Mesendoderm (in vitro differentiated cells): ENCODE measurements at regions not wholly inside any gene's neighbourhood (a gene's known extent, or its start where the extent isn't known, plus 50 kb on each side); places are given as distances from the start of the nearest gene placed in this dataset.

Experiments
- DNase-seq: peaks from one replicate; pipeline ENCODE4 v3.0.0; 2013
- H2AK5ac ChIP-seq: 2 replicates; pipeline ENCODE4 v1.6.1; 2013; ENCODE audit warnings: low read length, inconsistent platforms
- H2BK120ac ChIP-seq: 2 replicates; pipeline ENCODE4 v1.6.1; 2013; ENCODE audit warnings: low read depth, mild to moderate bottlenecking, low read length, moderate library complexity, mixed read lengths
- H2BK15ac ChIP-seq: replicated peaks from 2 replicates; pipeline ENCODE4 v1.6.1; 2013; ENCODE audit warnings: low read depth, mild to moderate bottlenecking, moderate library complexity
- H2BK5ac ChIP-seq: 2 replicates; pipeline ENCODE4 v1.6.1; 2013; ENCODE audit warnings: low read length, inconsistent platforms
- H3K18ac ChIP-seq: 2 replicates; pipeline ENCODE4 v1.6.1; 2013; ENCODE audit warnings: mild to moderate bottlenecking, low read length, mixed read lengths
- H3K23ac ChIP-seq: one replicate; pipeline ENCODE4 v1.6.1; 2013; ENCODE audit warnings: low read length
- H3K27ac ChIP-seq: 2 replicates; pipeline ENCODE4 v1.5.1; 2013; ENCODE audit warnings: low read depth, mild to moderate bottlenecking, inconsistent platforms, low read length, moderate library complexity
- H3K27me3 ChIP-seq: 2 replicates; pipeline ENCODE4 v1.6.1; 2013; ENCODE audit warnings: low read length, control low read depth, mild to moderate bottlenecking, inconsistent platforms; ENCODE audit not compliant: insufficient read depth, poor library complexity
- H3K36me3 ChIP-seq: 2 replicates; pipeline ENCODE4 v1.6.1; 2013; ENCODE audit warnings: low read length, inconsistent platforms; ENCODE audit not compliant: control insufficient read depth, insufficient read depth
- H3K4ac ChIP-seq: one replicate; pipeline ENCODE4 v1.6.1; 2013; ENCODE audit warnings: low read depth, mild to moderate bottlenecking, low read length, moderate library complexity
- H3K4me1 ChIP-seq: 2 replicates; pipeline ENCODE4 v1.6.1; 2013; ENCODE audit warnings: low read depth, low read length, inconsistent platforms; ENCODE audit not compliant: control insufficient read depth
- H3K4me2 ChIP-seq: 2 replicates; pipeline ENCODE4 v1.6.1; 2013; ENCODE audit warnings: low read length
- H3K4me3 ChIP-seq: 2 replicates; pipeline ENCODE4 v1.5.1; 2013; ENCODE audit warnings: mild to moderate bottlenecking, low read length
- H3K56ac ChIP-seq: one replicate; pipeline ENCODE4 v1.6.1; 2013; ENCODE audit warnings: low read length
- H3K79me1 ChIP-seq: 2 replicates; pipeline ENCODE4 v1.6.1; 2013; ENCODE audit warnings: low read length, inconsistent platforms
- H3K79me2 ChIP-seq: 2 replicates; pipeline ENCODE4 v1.6.1; 2013; ENCODE audit warnings: mild to moderate bottlenecking, low read length; ENCODE audit not compliant: control insufficient read depth, insufficient read depth
- H3K9ac ChIP-seq: 2 replicates; pipeline ENCODE4 v1.6.1; 2013; ENCODE audit warnings: low read length, inconsistent platforms
- H4K5ac ChIP-seq: one replicate; pipeline ENCODE4 v1.6.1; 2013; ENCODE audit warnings: low read length
- H4K8ac ChIP-seq: one replicate; pipeline ENCODE4 v1.6.1; 2013; ENCODE audit warnings: low read depth, mild to moderate bottlenecking, control low read depth, low read length, moderate library complexity
- WGBS: extraction: QIAGEN DNeasy Blood & Tissue Kit; methylation state at CpG from one replicate; pipeline ENCODE4 v1.1.7; 2013; ENCODE audit warnings: low lambda C conversion rate, missing lambda C conversion rate; ENCODE audit not compliant: insufficient coverage; ENCODE audit errors: extremely low coverage; 5-methylcytosine and 5-hydroxymethylcytosine counted together

DNA sequence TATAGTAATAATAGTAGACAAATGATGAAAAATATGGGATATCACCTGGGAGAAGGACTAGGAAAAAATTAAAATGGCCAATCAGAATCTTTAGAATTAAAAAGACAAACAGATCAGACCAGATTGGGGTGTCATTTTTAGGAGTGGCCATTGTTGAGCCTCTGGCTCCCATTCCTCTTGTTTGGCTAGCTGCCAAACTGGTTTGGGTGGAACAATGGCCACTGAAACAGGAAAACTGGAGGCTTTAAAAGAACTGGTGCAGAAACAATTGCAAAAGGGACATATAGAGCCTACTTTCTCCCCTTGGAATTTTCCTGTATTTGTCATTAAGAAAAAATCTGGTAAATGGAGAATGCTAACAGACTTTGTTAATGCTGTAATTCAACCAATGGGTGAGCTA, 294.8 kb upstream of the DKK2 start:
- Histone ChIP-seq H3K56ac (no peak overlapping the region), H2BK120ac (no peak overlapping the region), H3K23ac (no peak overlapping the region), H3K9ac (no peak overlapping the region), H2AK5ac (no peak overlapping the region), H3K79me1 (no peaks in the 10 kb centered on the region), H4K5ac (no peak overlapping the region), H3K27me3 (no peaks in the 10 kb centered on the region), H3K4me3 (no peak overlapping the region), H3K79me2 (no peaks in the 10 kb centered on the region), H3K18ac (no peak overlapping the region), H3K36me3 (no peaks in the 10 kb centered on the region), H3K4me2 (no peak overlapping the region), H3K27ac (no peak overlapping the region), H2BK5ac (no peak overlapping the region), H3K4me1 (no peaks in the 10 kb centered on the region), H2BK15ac (no peak overlapping the region), H4K8ac (no peak overlapping the region), H3K4ac (no peak overlapping the region)
- no peak for DNase-seq

DNA sequence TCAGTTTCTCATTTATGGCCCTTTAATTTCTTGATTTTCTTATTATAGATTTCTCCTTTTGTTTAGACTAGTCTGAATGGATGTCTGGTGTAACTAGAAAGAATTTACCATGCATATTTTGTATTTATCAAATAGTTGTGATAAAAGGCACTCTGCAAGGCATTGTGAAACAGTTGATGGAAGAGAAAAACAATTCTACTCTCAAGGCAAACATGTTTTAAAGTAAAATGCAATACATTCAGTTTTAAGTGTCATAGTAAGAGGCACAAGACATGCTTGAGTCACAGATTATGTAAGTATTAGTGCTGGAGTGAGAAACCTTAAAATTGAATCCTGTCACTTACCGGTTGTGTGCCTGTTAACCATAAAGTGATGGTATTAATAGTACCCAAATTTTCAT, 283.3 kb upstream of the DKK2 start:
- DNase-seq = no peak
- no peak overlapping the region for H3K4me3 ChIP-seq
- no CpG with 5 or more reads among the region's 1 CpG for WGBS

DNA sequence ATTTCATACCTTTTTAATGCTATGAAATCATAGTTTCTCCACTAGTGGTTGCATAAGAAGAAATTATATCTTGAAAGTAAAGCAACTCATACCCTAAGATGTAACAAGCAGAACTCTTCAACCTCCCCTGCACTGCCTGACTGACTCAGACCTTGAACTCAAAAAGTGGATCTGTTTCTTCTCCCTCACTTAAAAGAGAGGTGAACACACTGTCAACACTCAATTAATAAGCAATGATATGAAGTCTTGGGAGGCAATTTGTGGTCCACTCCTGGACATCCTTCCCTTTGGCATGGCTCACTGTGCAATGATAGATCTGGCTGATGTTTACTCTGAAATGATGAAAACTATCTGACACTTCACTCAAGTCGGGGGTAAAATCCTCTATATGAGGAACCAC, 282.0 kb upstream of the DKK2 start:
- H3K56ac ChIP-seq = no peak overlapping the region
- no peak overlapping the region for H2BK120ac ChIP-seq
- no peaks in the 10 kb centered on the region for H3K4me1 ChIP-seq
- no peaks in the 10 kb centered on the region for H3K79me2 ChIP-seq
- H4K5ac ChIP-seq = no peak overlapping the region
- H3K4ac ChIP-seq = no peak overlapping the region
- no peaks in the 10 kb centered on the region for H3K27me3 ChIP-seq
- H3K27ac ChIP-seq = no peak overlapping the region
- no peak overlapping the region for H2BK15ac ChIP-seq
- H3K23ac ChIP-seq = no peak overlapping the region
- WGBS = no CpG with 5 or more reads among the region's 1 CpG
- no peaks in the 10 kb centered on the region for H3K79me1 ChIP-seq
- H3K4me2 ChIP-seq = no peak overlapping the region
- no peak overlapping the region for H3K9ac ChIP-seq
- no peak overlapping the region for H2AK5ac ChIP-seq
- H2BK5ac ChIP-seq = no peak overlapping the region
- no peak overlapping the region for H3K18ac ChIP-seq
- no peaks in the 10 kb centered on the region for H3K36me3 ChIP-seq
- H3K4me3 ChIP-seq = no peak overlapping the region
- no peak for DNase-seq
- no peak overlapping the region for H4K8ac ChIP-seq

More for the DNA sequence above, 283.3 kb upstream of the DKK2 start:
- H3K36me3 ChIP-seq = no peaks in the 10 kb centered on the region
- H3K4me2 ChIP-seq = no peak overlapping the region
- no peak overlapping the region for H3K23ac ChIP-seq
- no peak overlapping the region for H2AK5ac ChIP-seq
- H3K27ac ChIP-seq = no peak overlapping the region
- no peak overlapping the region for H2BK5ac ChIP-seq
- no peak overlapping the region for H3K18ac ChIP-seq
- H3K4me1 ChIP-seq = no peaks in the 10 kb centered on the region
- H3K79me2 ChIP-seq = no peaks in the 10 kb centered on the region
- H4K5ac ChIP-seq = no peak overlapping the region
- no peak overlapping the region for H3K4ac ChIP-seq
- H3K9ac ChIP-seq = no peak overlapping the region
- H4K8ac ChIP-seq = no peak overlapping the region
- H2BK15ac ChIP-seq = no peak overlapping the region
- no peaks in the 10 kb centered on the region for H3K79me1 ChIP-seq
- H2BK120ac ChIP-seq = no peak overlapping the region
- H3K56ac ChIP-seq = no peak overlapping the region
- H3K27me3 ChIP-seq = no peaks in the 10 kb centered on the region

- no peak overlapping the region for H3K4me3 ChIP-seq
- H3K56ac ChIP-seq = no peak overlapping the region
- H3K23ac ChIP-seq = no peak overlapping the region
- no peaks in the 10 kb centered on the region for H3K4me1 ChIP-seq
- no peak overlapping the region for H3K4ac ChIP-seq
- H2BK15ac ChIP-seq = no peak overlapping the region
- H4K5ac ChIP-seq = no peak overlapping the region
- H4K8ac ChIP-seq = no peak overlapping the region
- no peaks in the 10 kb centered on the region for H3K27me3 ChIP-seq
- H3K79me1 ChIP-seq = no peaks in the 10 kb centered on the region
- no peak overlapping the region for H3K9ac ChIP-seq
- DNase-seq = no peak
- H3K18ac ChIP-seq = no peak overlapping the region
- H3K27ac ChIP-seq = no peak overlapping the region
- no peak overlapping the region for H2BK120ac ChIP-seq
- no peak overlapping the region for H3K4me2 ChIP-seq
- no peaks in the 10 kb centered on the region for H3K79me2 ChIP-seq
- no peak overlapping the region for H2AK5ac ChIP-seq
- no peak overlapping the region for H2BK5ac ChIP-seq
- no peaks in the 10 kb centered on the region for H3K36me3 ChIP-seq
These were observed 281.5 kb upstream of the DKK2 start for GRCh38 chr4:107317611-107318010.

DNA sequence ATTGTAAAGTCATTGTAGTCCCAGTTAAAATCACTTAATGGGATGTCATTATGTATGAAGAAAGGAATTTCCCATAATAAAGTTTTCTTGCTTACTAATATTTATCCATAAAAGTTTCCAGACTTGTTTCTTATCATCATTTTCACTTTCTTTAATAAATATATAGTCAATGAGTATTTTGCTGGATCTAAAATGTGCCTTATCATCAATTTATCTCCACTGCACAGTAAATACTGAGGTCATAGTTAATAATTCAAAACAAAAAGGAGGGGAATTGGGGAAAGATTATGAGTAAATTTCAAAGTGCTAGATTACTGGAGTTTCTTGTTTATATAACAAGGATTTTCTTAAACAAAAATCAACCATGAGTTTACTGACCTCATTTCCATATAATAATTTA, 279.5 kb upstream of the DKK2 start:
- Histone ChIP-seq H3K18ac (no peak overlapping the region), H3K4me2 (no peak overlapping the region), H2BK120ac (no peak overlapping the region), H3K36me3 (no peaks in the 10 kb centered on the region), H3K27ac (no peak overlapping the region), H2BK5ac (no peak overlapping the region), H3K4me1 (no peaks in the 10 kb centered on the region), H2AK5ac (no peak overlapping the region), H4K8ac (no peak overlapping the region), H3K56ac (no peak overlapping the region), H3K4ac (no peak overlapping the region), H3K27me3 (no peaks in the 10 kb centered on the region), H3K79me1 (no peaks in the 10 kb centered on the region), H4K5ac (no peak overlapping the region), H3K79me2 (no peaks in the 10 kb centered on the region), H3K4me3 (no peak overlapping the region), H2BK15ac (no peak overlapping the region), H3K23ac (no peak overlapping the region), H3K9ac (no peak overlapping the region)
- no peak for DNase-seq

- no peak overlapping the region for H3K56ac ChIP-seq
- H3K4me1 ChIP-seq = no peaks in the 10 kb centered on the region
- H3K4me2 ChIP-seq = no peak overlapping the region
- no peak overlapping the region for H3K4ac ChIP-seq
- no peaks in the 10 kb centered on the region for H3K79me1 ChIP-seq
- H3K79me2 ChIP-seq = no peaks in the 10 kb centered on the region
- no peak overlapping the region for H2BK15ac ChIP-seq
- no CpG with 5 or more reads among the region's 1 CpG for WGBS
- no peak overlapping the region for H4K5ac ChIP-seq
- H4K8ac ChIP-seq = no peak overlapping the region
- no peak overlapping the region for H3K4me3 ChIP-seq
- H3K23ac ChIP-seq = no peak overlapping the region
- no peak overlapping the region for H2BK120ac ChIP-seq
- no peaks in the 10 kb centered on the region for H3K36me3 ChIP-seq
- H3K27me3 ChIP-seq = no peaks in the 10 kb centered on the region
- no peak overlapping the region for H3K18ac ChIP-seq
- H2AK5ac ChIP-seq = no peak overlapping the region
- no peak for DNase-seq
- no peak overlapping the region for H2BK5ac ChIP-seq
- no peak overlapping the region for H3K9ac ChIP-seq
- H3K27ac ChIP-seq = no peak overlapping the region
These were observed 278.0 kb upstream of the DKK2 start for GRCh38 chr4:107314156-107314555.
